ENCODE measurements at regions not wholly inside any gene's neighbourhood (a gene's known extent, or its start where the extent isn't known, plus 50 kb on each side); places are given as distances from the start of the nearest gene placed in this dataset.
"Not testable (repeated sequence)": the region's sequence is repeated elsewhere in the genome, so short reads cannot be mapped to it uniquely, and the experiment has no call there.

- no peak for DNase-seq (ENCODE audit: extremely low read depth in 1 of 2, low read depth in 1 of 2)
Observed at GRCh38 chr3:182486463-182486862, 306.8 kb upstream of the ATP11B start.

- no peak for DNase-seq (ENCODE audit: extremely low read depth in 1 of 2, low read depth in 1 of 2)
Observed at GRCh38 chr3:182487143-182487542, 306.2 kb upstream of the ATP11B start.

GRCh38 chr3:182487611-182488010 lies 305.7 kb upstream of the ATP11B start:
- no peak for DNase-seq (ENCODE audit: extremely low read depth in 1 of 2, low read depth in 1 of 2)

- no peak for DNase-seq (ENCODE audit: extremely low read depth in 1 of 2, low read depth in 1 of 2)
Observed at GRCh38 chr3:182490596-182491491, 302.5 kb upstream of the ATP11B start.

GRCh38 chr3:182491577-182491976 lies 301.7 kb upstream of the ATP11B start:
- DNase-seq (ENCODE audit: extremely low read depth in 1 of 2, low read depth in 1 of 2): no peak

GRCh38 chr3:182492536-182492935 lies 300.8 kb upstream of the ATP11B start:
- no peak for DNase-seq (ENCODE audit: extremely low read depth in 1 of 2, low read depth in 1 of 2)

GRCh38 chr3:182500289-182500688 lies 293.0 kb upstream of the ATP11B start:
- no peak for DNase-seq (ENCODE audit: extremely low read depth in 1 of 2, low read depth in 1 of 2)

- no peak for DNase-seq (ENCODE audit: extremely low read depth in 1 of 2, low read depth in 1 of 2)
Observed at GRCh38 chr3:182501856-182502255, 291.4 kb upstream of the ATP11B start.

GRCh38 chr3:182503401-182503800 lies 289.9 kb upstream of the ATP11B start:
- no peak for DNase-seq (ENCODE audit: extremely low read depth in 1 of 2, low read depth in 1 of 2)

GRCh38 chr3:182508919-182509711 lies 284.2 kb upstream of the ATP11B start:
- no peak for DNase-seq (ENCODE audit: extremely low read depth in 1 of 2, low read depth in 1 of 2)

GRCh38 chr3:182509844-182510460 lies 283.4 kb upstream of the ATP11B start:
- DNase-seq (ENCODE audit: extremely low read depth in 1 of 2, low read depth in 1 of 2): no peak

- no peak for DNase-seq (ENCODE audit: extremely low read depth in 1 of 2, low read depth in 1 of 2)
Observed at GRCh38 chr3:182514236-182514964, 278.9 kb upstream of the ATP11B start.

- no peak for DNase-seq (ENCODE audit: extremely low read depth in 1 of 2, low read depth in 1 of 2)
Observed at GRCh38 chr3:182516597-182517336, 276.5 kb upstream of the ATP11B start.

- no peak for DNase-seq (ENCODE audit: extremely low read depth in 1 of 2, low read depth in 1 of 2)
Observed at GRCh38 chr3:182519569-182519968, 273.7 kb upstream of the ATP11B start.

GRCh38 chr3:182521339-182521738 lies 272.0 kb upstream of the ATP11B start:
- no peak for DNase-seq (ENCODE audit: extremely low read depth in 1 of 2, low read depth in 1 of 2)

- not testable (repeated sequence) for DNase-seq (ENCODE audit: extremely low read depth in 1 of 2, low read depth in 1 of 2)
Observed at GRCh38 chr3:182523424-182523823, 269.9 kb upstream of the ATP11B start.

- DNase-seq (ENCODE audit: extremely low read depth in 1 of 2, low read depth in 1 of 2): no peak
Observed at GRCh38 chr3:182523836-182524235, 269.5 kb upstream of the ATP11B start.

GRCh38 chr3:182524711-182525401 lies 268.4 kb upstream of the ATP11B start:
- no peak for DNase-seq (ENCODE audit: extremely low read depth in 1 of 2, low read depth in 1 of 2)

- DNase-seq (ENCODE audit: extremely low read depth in 1 of 2, low read depth in 1 of 2): no peak
Observed at GRCh38 chr3:182525766-182526374, 267.4 kb upstream of the ATP11B start.
